ENCODE measurements at regions not wholly inside any gene's neighbourhood (a gene's known extent, or its start where the extent isn't known, plus 50 kb on each side); places are given as distances from the start of the nearest gene placed in this dataset.

DNA sequence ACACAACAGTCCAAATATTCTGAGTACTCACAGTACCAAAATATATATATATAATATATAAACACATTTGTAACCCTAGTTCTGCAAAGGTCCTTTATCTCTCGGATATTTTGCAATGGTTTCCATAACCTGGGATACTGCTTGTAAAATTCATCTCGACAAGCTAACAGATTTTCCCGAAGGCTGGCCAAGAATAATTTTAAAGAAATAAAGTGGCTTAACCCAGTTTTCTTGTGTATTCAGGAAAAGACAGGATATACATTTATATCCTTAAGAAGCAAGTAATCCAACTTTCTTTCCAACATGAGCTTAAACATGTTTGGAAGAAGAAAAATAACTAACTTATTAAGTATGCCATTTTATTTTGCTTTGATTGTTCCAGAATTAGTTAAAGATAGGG, 348.7 kb upstream of the RUNX1 start:
- FAIRE-seq: no peak
- CTCF ChIA-PET: interaction anchor here (1.0 to 1.3 kb wide), 2 partner anchors 508 to 704 kb away, joined by 3 to 4 read pairs; no protein-coding TSS in a partner anchor
- Histone ChIP-seq H3K4me1 (peaks cover 5% of the 10 kb centered on the region; the same call in 1 of the 3 replicates), H3K27ac (no peak overlapping the region), H3K4me3 (no peak overlapping the region), H3K4me2 (no peak overlapping the region), H3K9me3 (no peaks in the 10 kb centered on the region)
- no peak for ATAC-seq
- DNase-seq (ENCODE audit: low read depth in 1 of 2, low spot score in 1 of 2): no peak
- WGBS (ENCODE audit: missing lambda C conversion rate): 77% methylated on average over 3 of the region's 3 CpGs
- TF ChIP-seq NR3C1 (IDR thresholded peaks at IDR 0.05) (no peak), CHD4 (IDR thresholded peaks at IDR 0.05; ENCODE audit: borderline replicate concordance) (no peak), ESRRA (IDR thresholded peaks at IDR 0.05; ENCODE audit: borderline replicate concordance, low read length) (no peak), HOXB13 (CRISPR knock-in tag; IDR thresholded peaks at IDR 0.05; ENCODE audit: low read depth) (no peak), POLR2AphosphoS2 (conservative IDR thresholded peaks at IDR 0.05; ENCODE audit: low read length) (no peak), ZFP36 (IDR thresholded peaks at IDR 0.05; ENCODE audit: borderline replicate concordance, partially characterized antibody) (no peak), JUNB (IDR thresholded peaks at IDR 0.05) (no peak), EHMT2 (IDR thresholded peaks at IDR 0.05; ENCODE audit: low read depth) (no peak), FOXS1 (CRISPR knock-in tag; IDR thresholded peaks at IDR 0.05) (no peak), MAZ (IDR thresholded peaks at IDR 0.05; ENCODE audit: borderline replicate concordance, low read depth, low read length) (no peak), HOXB5 (CRISPR knock-in tag; IDR thresholded peaks at IDR 0.05) (no peak), RNF2 (IDR thresholded peaks at IDR 0.05; ENCODE audit: borderline replicate concordance, low read depth) (no peak), NPAS2 (CRISPR knock-in tag; IDR thresholded peaks at IDR 0.05; ENCODE audit: borderline replicate concordance) (no peak), TFCP2L1 (CRISPR knock-in tag; IDR thresholded peaks at IDR 0.05) (no peak), EP300 (IDR thresholded peaks at IDR 0.05) (no peak)
- TF ChIP-seq, protein P1, sequence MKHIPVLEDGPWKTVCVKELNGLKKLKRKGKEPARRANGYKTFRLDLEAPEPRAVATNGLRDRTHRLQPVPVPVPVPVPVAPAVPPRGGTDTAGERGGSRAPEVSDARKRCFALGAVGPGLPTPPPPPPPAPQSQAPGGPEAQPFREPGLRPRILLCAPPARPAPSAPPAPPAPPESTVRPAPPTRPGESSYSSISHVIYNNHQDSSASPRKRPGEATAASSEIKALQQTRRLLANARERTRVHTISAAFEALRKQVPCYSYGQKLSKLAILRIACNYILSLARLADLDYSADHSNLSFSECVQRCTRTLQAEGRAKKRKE (CRISPR knock-in tag; IDR thresholded peaks at IDR 0.05; ENCODE audit: low read depth): no peak
- POLR2A ChIA-PET: no interaction called here

DNA sequence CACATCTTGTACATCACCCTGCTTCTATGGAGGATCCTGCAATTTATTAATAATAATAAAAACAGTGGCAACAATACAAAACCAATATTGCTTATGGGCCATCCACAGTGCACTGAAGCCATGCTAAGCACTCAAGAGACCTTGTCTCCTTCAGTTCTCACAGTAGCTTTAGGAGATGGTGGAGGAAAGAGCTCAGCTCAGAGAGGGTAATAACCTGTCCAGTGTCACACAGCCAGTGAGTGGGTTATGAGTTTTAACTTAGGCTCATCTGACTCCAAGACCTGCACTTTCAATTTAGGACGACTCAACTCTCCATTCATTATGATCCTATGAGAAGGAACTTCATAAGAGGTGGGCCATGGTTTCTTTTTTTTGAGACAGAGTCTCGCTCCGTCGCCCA, 347.6 kb upstream of the RUNX1 start:
- TF ChIP-seq RARB (CRISPR knock-in tag; IDR thresholded peaks at IDR 0.05): no peak
- TF ChIP-seq RNF2 (IDR thresholded peaks at IDR 0.05; ENCODE audit: borderline replicate concordance, low read depth): no peak
- no peak for TF ChIP-seq HEYL (CRISPR knock-in tag; IDR thresholded peaks at IDR 0.05)
- TF ChIP-seq CEBPB (IDR thresholded peaks at IDR 0.05): no peak
- no peak for TF ChIP-seq TP53 (CRISPR knock-in tag; IDR thresholded peaks at IDR 0.05)
- no peak for TF ChIP-seq HDAC2 (IDR thresholded peaks at IDR 0.05)
- TF ChIP-seq KDM5A (IDR thresholded peaks at IDR 0.05): no peak
- no peak for TF ChIP-seq MAZ (IDR thresholded peaks at IDR 0.05; ENCODE audit: borderline replicate concordance, low read depth, low read length)
- TF ChIP-seq, protein P2, sequence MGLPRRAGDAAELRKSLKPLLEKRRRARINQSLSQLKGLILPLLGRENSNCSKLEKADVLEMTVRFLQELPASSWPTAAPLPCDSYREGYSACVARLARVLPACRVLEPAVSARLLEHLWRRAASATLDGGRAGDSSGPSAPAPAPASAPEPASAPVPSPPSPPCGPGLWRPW (IDR thresholded peaks at IDR 0.05): no peak
- TF ChIP-seq, protein P3, sequence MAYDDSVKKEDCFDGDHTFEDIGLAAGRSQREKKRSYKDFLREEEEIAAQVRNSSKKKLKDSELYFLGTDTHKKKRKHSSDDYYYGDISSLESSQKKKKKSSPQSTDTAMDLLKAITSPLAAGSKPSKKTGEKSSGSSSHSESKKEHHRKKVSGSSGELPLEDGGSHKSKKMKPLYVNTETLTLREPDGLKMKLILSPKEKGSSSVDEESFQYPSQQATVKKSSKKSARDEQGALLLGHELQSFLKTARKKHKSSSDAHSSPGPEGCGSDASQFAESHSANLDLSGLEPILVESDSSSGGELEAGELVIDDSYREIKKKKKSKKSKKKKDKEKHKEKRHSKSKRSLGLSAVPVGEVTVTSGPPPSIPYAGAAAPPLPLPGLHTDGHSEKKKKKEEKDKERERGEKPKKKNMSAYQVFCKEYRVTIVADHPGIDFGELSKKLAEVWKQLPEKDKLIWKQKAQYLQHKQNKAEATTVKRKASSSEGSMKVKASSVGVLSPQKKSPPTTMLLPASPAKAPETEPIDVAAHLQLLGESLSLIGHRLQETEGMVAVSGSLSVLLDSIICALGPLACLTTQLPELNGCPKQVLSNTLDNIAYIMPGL (CRISPR knock-in tag; IDR thresholded peaks at IDR 0.05; ENCODE audit: borderline replicate concordance): no peak
- TF ChIP-seq CBX8 (IDR thresholded peaks at IDR 0.05): no peak
- TF ChIP-seq, protein P4, sequence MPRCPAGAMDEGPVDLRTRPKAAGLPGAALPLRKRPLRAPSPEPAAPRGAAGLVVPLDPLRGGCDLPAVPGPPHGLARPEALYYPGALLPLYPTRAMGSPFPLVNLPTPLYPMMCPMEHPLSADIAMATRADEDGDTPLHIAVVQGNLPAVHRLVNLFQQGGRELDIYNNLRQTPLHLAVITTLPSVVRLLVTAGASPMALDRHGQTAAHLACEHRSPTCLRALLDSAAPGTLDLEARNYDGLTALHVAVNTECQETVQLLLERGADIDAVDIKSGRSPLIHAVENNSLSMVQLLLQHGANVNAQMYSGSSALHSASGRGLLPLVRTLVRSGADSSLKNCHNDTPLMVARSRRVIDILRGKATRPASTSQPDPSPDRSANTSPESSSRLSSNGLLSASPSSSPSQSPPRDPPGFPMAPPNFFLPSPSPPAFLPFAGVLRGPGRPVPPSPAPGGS (IDR thresholded peaks at IDR 0.05): no peak
- no peak for TF ChIP-seq RCOR1 (IDR thresholded peaks at IDR 0.05; ENCODE audit: low read depth, low read length)
- ChIA-PET CTCF (interaction anchor here (2.1 kb wide), 1 partner anchor 507 kb away, joined by 6 read pairs; no protein-coding TSS in a partner anchor), POLR2A (no interaction called here)
- 91% methylated on average over 4 of the region's 4 CpGs for WGBS (ENCODE audit: missing lambda C conversion rate)
- H3K4me1 ChIP-seq: peaks cover 5% of the 10 kb centered on the region; the same call in 1 of the 3 replicates
- H3K4me2 ChIP-seq: no peak overlapping the region
- no peak overlapping the region for H3K27ac ChIP-seq
- DNase-seq (ENCODE audit: low read depth in 1 of 2, low spot score in 1 of 2): no peak
- H3K9me3 ChIP-seq: no peaks in the 10 kb centered on the region
- no peak for FAIRE-seq
- H3K4me3 ChIP-seq: no peak overlapping the region
- no peak for ATAC-seq

Data from A549 (cell line).